D341Med (cell line): ENCODE measurements at regions not wholly inside any gene's neighbourhood (a gene's known extent, or its start where the extent isn't known, plus 50 kb on each side); places are given as distances from the start of the nearest gene placed in this dataset.

ENCODE experiments used
- DNase-seq: peaks from one replicate; pipeline ENCODE4 v3.0.0; 2012; ENCODE audit warnings: low spot score

- no peak for DNase-seq
Measured at GRCh38 chr5:113902917-113903660, 389.6 kb downstream of the YTHDC2 start.

- DNase-seq: no peak
Measured at GRCh38 chr5:113909782-113910181, 396.3 kb downstream of the YTHDC2 start.

GRCh38 chr5:113917997-113918396 is 404.5 kb downstream of the YTHDC2 start:
- DNase-seq: no peak

GRCh38 chr5:113922343-113922742 is 408.8 kb downstream of the YTHDC2 start:
- no peak for DNase-seq

GRCh38 chr5:113935453-113935852 is 422.0 kb downstream of the YTHDC2 start:
- no peak for DNase-seq

- no peak for DNase-seq
Measured at GRCh38 chr5:113937301-113937700, 423.8 kb downstream of the YTHDC2 start.

GRCh38 chr5:113939988-113940387 is 421.9 kb upstream of the KCNN2 start:
- no peak for DNase-seq

- DNase-seq: no peak
Measured at GRCh38 chr5:113950186-113950585, 411.7 kb upstream of the KCNN2 start.

- DNase-seq: no peak
Measured at GRCh38 chr5:113965225-113965624, 396.6 kb upstream of the KCNN2 start.

GRCh38 chr5:113969901-113970300 is 392.0 kb upstream of the KCNN2 start:
- DNase-seq: no peak

GRCh38 chr5:113971454-113971853 is 390.4 kb upstream of the KCNN2 start:
- no peak for DNase-seq

- DNase-seq: no peak
Measured at GRCh38 chr5:113974976-113975375, 386.9 kb upstream of the KCNN2 start.

GRCh38 chr5:113984928-113985327 is 376.9 kb upstream of the KCNN2 start:
- DNase-seq: no peak

- DNase-seq: no peak
Measured at GRCh38 chr5:113985505-113985904, 376.4 kb upstream of the KCNN2 start.

GRCh38 chr5:113989278-113989912 is 372.5 kb upstream of the KCNN2 start:
- DNase-seq: no peak

- DNase-seq: no peak
Measured at GRCh38 chr5:113989913-113990305, 372.0 kb upstream of the KCNN2 start.

- DNase-seq: no peak
Measured at GRCh38 chr5:114001076-114001475, 360.8 kb upstream of the KCNN2 start.

GRCh38 chr5:114006582-114006981 is 355.3 kb upstream of the KCNN2 start:
- DNase-seq: no peak

- DNase-seq: no peak
Measured at GRCh38 chr5:114007678-114008077, 354.2 kb upstream of the KCNN2 start.

GRCh38 chr5:114010362-114010761 is 351.5 kb upstream of the KCNN2 start:
- DNase-seq: no peak

GRCh38 chr5:114018186-114018585 is 343.7 kb upstream of the KCNN2 start:
- DNase-seq: peak; percentile 40

GRCh38 chr5:114038756-114039155 is 323.1 kb upstream of the KCNN2 start:
- no peak for DNase-seq

- DNase-seq: no peak
Measured at GRCh38 chr5:114050087-114050486, 311.8 kb upstream of the KCNN2 start.

- DNase-seq: no peak
Measured at GRCh38 chr5:114053372-114053771, 308.5 kb upstream of the KCNN2 start.
